ENCODE measurements at regions not wholly inside any gene's neighbourhood (a gene's known extent, or its start where the extent isn't known, plus 50 kb on each side); places are given as distances from the start of the nearest gene placed in this dataset.
A peak's percentile ranks its signal among the peaks of the same experiment; 100 is the strongest.

- TF ChIP-seq CTCF (IDR thresholded peaks at IDR 0.05; ENCODE audit: insufficient read depth, low read depth, low read length, missing control alignments) = no peak
- H3K4me3 ChIP-seq (ENCODE audit: low read depth, low read length) = no peak overlapping the region
- DNase-seq (ENCODE audit: low read depth) = no peak
Measured at GRCh38 chr2:190136825-190137224, 74.3 kb upstream of the MSTN start.

DNA sequence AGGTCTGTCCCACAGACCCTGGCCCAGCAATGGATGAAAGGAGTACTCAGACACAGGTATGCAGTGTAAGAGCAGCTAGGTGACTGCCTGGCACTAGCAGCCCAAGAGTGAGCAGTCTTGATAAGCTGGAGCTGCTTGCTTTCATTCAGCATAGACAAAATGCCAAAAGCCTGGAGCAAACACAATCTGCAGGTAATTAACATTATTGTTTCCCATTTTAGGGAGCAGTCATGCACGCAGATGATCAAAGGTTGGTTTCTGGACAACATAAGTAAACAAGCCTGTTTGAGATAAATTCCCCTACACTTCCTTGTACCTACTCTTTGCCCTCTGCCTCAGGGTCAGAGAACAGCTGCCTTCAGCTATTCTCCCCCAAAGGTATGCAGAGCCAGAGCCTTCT is 73.7 kb upstream of the MSTN start:
- no peak for DNase-seq (ENCODE audit: low read depth)
- no peak for TF ChIP-seq CTCF (IDR thresholded peaks at IDR 0.05; ENCODE audit: insufficient read depth, low read depth, low read length, missing control alignments)
- no peak overlapping the region for H3K4me3 ChIP-seq (ENCODE audit: low read depth, low read length)

DNA sequence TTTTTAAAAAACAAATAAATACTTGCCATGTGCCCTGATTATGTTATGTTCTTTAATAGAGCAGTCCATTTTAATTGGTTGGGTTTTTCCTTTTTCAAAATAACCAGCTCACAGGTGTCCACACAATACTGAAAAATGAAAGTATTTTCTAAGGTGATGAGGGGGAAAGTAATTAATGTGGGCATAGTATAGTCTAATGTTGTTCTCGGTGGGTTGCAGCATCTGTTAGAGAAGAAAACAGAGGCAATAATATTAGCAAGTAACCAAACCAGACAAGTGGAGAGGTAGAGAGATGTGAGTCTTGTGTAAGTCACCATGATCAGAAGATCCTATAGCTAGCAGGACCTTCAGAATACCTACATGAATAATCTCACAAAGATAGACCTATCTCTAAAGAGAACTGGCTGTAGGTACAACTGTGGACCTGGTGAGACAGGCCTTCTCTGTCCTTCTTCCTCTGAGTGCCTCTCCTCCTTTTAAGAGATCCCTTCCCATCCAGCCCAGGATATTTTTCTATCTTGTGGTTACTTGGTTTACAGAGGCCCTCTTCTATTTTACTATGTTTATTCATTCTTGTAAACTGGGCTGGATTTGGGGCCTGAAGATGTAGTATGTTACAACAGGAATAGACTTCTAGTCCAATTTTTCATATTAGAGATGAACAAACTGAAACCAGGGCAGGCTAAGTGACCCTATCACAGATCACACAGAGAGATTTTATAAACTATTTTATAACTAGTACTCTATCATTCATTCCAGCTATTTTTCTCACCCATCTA is 67.1 kb upstream of the MSTN start:
- peak; percentile 13 for DNase-seq (ENCODE audit: low read depth)
- H3K4me3 ChIP-seq (ENCODE audit: low read depth, low read length) = no peak overlapping the region
- no peak for TF ChIP-seq CTCF (IDR thresholded peaks at IDR 0.05; ENCODE audit: insufficient read depth, low read depth, low read length, missing control alignments)

DNA sequence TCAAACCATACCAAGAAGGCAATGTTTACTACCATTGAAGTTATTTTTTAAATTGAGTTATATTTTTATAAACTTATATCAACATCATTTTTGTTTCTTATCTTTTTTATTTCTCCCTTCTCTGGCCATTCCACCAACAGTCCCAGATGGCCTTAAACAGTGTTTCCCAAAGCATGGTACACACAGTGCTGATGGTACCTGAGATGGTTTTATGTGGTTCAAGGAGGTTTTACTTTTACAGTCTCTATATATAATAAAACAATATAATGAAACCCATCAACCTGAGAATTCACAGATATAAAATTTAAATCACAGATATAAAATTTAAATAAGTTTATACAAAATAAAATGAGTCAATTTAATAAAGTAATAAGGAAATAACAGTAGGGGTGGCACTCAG is 65.1 kb upstream of the MSTN start:
- no peak overlapping the region for H3K4me3 ChIP-seq (ENCODE audit: low read depth, low read length)
- TF ChIP-seq CTCF (IDR thresholded peaks at IDR 0.05; ENCODE audit: insufficient read depth, low read depth, low read length, missing control alignments) = no peak
- DNase-seq (ENCODE audit: low read depth) = no peak

DNA sequence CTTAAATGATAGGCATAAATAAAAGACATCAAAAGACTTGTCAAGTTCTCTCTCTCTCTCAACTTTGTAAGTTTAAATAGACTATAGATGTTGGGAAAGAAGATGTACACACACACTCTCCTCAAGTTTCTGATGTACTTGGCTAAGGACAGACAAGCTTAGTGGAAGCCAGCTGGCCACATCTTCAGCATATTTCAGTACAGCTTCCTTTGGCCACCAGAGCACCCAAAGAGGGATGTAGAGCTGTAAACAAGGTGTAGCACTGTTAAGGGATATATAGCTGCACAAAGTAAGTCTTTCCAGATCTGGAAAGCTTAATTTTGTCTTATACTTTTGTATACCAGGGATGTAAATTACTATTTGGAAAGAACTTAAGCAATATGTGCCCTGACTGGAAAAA is 64.3 kb upstream of the MSTN start:
- no peak overlapping the region for H3K4me3 ChIP-seq (ENCODE audit: low read depth, low read length)
- peak; percentile 14 for DNase-seq (ENCODE audit: low read depth)
- no peak for TF ChIP-seq CTCF (IDR thresholded peaks at IDR 0.05; ENCODE audit: insufficient read depth, low read depth, low read length, missing control alignments)

GRCh38 chr2:190123956-190124355 is 61.4 kb upstream of the MSTN start:
- no peak for TF ChIP-seq CTCF (IDR thresholded peaks at IDR 0.05; ENCODE audit: insufficient read depth, low read depth, low read length, missing control alignments)
- no peak for DNase-seq (ENCODE audit: low read depth)
- no peak overlapping the region for H3K4me3 ChIP-seq (ENCODE audit: low read depth, low read length)

DNA sequence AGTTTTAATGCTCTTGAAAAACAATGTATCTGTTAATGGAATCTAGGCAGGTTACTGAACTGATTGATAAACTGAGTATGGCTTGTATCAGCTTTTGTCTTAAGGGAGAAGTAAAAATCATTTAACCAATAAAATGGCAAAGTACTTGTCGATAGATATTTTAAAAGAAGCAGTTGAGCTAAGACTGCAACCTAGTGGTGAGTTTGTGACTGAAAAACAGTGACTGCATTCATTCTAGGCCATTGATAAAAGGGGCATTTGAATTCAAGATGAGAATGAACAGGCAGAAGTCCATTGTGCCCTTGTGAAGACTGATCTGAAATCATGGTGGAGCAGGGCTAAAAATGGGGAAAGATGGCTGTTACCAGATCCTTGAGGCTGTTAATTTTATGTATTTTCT is 59.4 kb upstream of the MSTN start:
- peak; percentile 53 for DNase-seq (ENCODE audit: low read depth)
- no peak overlapping the region for H3K4me3 ChIP-seq (ENCODE audit: low read depth, low read length)
- TF ChIP-seq CTCF (IDR thresholded peaks at IDR 0.05; ENCODE audit: insufficient read depth, low read depth, low read length, missing control alignments) = peak; percentile 44
